HCT116 (cell line): ENCODE measurements at regions not wholly inside any gene's neighbourhood (a gene's known extent, or its start where the extent isn't known, plus 50 kb on each side); places are given as distances from the start of the nearest gene placed in this dataset.
"Not testable (repeated sequence)": the region's sequence is repeated elsewhere in the genome, so short reads cannot be mapped to it uniquely, and the experiment has no call there.

Source experiments
- EZH2 ChIP-seq: fragments of 200-600 bp; sonication (generic); IDR thresholded peaks from 2 replicates; pipeline ENCODE4 v1.6.1; 2017; ENCODE audit warnings: antibody characterized with exemption, mixed run types
- ZFX ChIP-seq: fragments of 450-650 bp; IDR thresholded peaks from 2 replicates; pipeline ENCODE4 v1.6.1; 2017
- TF ChIP-seq, protein P1 (sequence below): IDR thresholded peaks from 2 replicates; pipeline ENCODE4 v1.6.1; 2012; ENCODE audit warnings: low read depth
- TF ChIP-seq, protein P2 (sequence below), 3 experiments: fragments of 200-600 bp in 1 of 3; sonication (generic) in 1 of 3; IDR thresholded peaks in 2 of 3; conservative IDR thresholded peaks in 1 of 3; 2 replicates each; pipeline ENCODE4 v1.5.1; 2012 to 2017; ENCODE audit warnings: low read depth in 2 of 3, low read length in 2 of 3, antibody characterized with exemption in 1 of 3, borderline replicate concordance in 1 of 3, control low read depth in 1 of 3, mild to moderate bottlenecking in 1 of 3, mixed read lengths in 1 of 3, mixed run types in 1 of 3, moderate library complexity in 1 of 3; ENCODE audit not compliant: insufficient read depth in 1 of 3

DNA sequence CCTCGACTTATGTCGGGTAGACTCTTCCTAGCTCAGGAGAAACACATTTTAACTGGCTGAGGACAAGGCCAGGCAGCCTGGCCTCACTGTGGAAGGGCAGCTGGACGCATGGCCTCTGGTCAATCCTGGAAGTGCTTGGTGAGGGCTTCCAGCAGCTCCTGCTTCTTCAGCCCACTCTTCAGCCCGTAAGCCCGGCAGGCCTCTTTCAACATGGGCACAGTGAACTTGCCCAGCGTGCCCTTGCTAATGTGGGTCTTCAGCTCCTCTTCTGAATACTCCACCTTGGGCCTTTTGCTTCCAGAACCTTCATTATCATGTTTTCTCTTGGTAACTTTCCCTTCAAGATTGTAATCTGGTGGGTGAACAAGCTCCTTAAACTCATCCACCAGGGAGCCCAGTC lies 132.2 kb upstream of the MAMLD1 start:
- TF ChIP-seq, protein P1, sequence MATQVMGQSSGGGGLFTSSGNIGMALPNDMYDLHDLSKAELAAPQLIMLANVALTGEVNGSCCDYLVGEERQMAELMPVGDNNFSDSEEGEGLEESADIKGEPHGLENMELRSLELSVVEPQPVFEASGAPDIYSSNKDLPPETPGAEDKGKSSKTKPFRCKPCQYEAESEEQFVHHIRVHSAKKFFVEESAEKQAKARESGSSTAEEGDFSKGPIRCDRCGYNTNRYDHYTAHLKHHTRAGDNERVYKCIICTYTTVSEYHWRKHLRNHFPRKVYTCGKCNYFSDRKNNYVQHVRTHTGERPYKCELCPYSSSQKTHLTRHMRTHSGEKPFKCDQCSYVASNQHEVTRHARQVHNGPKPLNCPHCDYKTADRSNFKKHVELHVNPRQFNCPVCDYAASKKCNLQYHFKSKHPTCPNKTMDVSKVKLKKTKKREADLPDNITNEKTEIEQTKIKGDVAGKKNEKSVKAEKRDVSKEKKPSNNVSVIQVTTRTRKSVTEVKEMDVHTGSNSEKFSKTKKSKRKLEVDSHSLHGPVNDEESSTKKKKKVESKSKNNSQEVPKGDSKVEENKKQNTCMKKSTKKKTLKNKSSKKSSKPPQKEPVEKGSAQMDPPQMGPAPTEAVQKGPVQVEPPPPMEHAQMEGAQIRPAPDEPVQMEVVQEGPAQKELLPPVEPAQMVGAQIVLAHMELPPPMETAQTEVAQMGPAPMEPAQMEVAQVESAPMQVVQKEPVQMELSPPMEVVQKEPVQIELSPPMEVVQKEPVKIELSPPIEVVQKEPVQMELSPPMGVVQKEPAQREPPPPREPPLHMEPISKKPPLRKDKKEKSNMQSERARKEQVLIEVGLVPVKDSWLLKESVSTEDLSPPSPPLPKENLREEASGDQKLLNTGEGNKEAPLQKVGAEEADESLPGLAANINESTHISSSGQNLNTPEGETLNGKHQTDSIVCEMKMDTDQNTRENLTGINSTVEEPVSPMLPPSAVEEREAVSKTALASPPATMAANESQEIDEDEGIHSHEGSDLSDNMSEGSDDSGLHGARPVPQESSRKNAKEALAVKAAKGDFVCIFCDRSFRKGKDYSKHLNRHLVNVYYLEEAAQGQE: not testable (repeated sequence)
- not testable (repeated sequence) for TF ChIP-seq EZH2, ZFX
- TF ChIP-seq, protein P2, sequence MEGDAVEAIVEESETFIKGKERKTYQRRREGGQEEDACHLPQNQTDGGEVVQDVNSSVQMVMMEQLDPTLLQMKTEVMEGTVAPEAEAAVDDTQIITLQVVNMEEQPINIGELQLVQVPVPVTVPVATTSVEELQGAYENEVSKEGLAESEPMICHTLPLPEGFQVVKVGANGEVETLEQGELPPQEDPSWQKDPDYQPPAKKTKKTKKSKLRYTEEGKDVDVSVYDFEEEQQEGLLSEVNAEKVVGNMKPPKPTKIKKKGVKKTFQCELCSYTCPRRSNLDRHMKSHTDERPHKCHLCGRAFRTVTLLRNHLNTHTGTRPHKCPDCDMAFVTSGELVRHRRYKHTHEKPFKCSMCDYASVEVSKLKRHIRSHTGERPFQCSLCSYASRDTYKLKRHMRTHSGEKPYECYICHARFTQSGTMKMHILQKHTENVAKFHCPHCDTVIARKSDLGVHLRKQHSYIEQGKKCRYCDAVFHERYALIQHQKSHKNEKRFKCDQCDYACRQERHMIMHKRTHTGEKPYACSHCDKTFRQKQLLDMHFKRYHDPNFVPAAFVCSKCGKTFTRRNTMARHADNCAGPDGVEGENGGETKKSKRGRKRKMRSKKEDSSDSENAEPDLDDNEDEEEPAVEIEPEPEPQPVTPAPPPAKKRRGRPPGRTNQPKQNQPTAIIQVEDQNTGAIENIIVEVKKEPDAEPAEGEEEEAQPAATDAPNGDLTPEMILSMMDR (IDR thresholded peaks at IDR 0.05 in 2 of 3, conservative IDR thresholded peaks at IDR 0.05 in 1 of 3; ENCODE audit: borderline replicate concordance in 1 of 3, insufficient read depth in 1 of 3, low read depth in 2 of 3, low read length in 2 of 3): not testable (repeated sequence)
